NCI-H524 (cell line): ENCODE measurements at regions not wholly inside any gene's neighbourhood (a gene's known extent, or its start where the extent isn't known, plus 50 kb on each side); places are given as distances from the start of the nearest gene placed in this dataset.
"Not testable (repeated sequence)": the region's sequence is repeated elsewhere in the genome, so short reads cannot be mapped to it uniquely, and the experiment has no call there.

Experiments
- DNase-seq, 2 experiments: peaks; one replicate each; lab custom pipeline; 2025; lab: John Stamatoyannopoulos, UW

- no peak for DNase-seq
These were observed 136.1 kb upstream of the LIPC start for GRCh38 chr15:58295637-58296215.

GRCh38 chr15:58296276-58296675 is 135.5 kb upstream of the LIPC start:
- DNase-seq, result no peak

GRCh38 chr15:58297639-58298038 is 134.2 kb upstream of the LIPC start:
- DNase-seq, result no peak

GRCh38 chr15:58298879-58299850 is 132.6 kb upstream of the LIPC start:
- no peak for DNase-seq

- DNase-seq, result no peak
These were observed 129.0 kb upstream of the LIPC start for GRCh38 chr15:58302832-58303231.

- DNase-seq, result no peak
These were observed 128.6 kb upstream of the LIPC start for GRCh38 chr15:58303236-58303635.

GRCh38 chr15:58306591-58307312 is 125.0 kb upstream of the LIPC start:
- DNase-seq, result peak in 1 of 2 experiments; percentile 94

GRCh38 chr15:58307313-58307961 is 124.4 kb upstream of the LIPC start:
- DNase-seq, result peak; percentile 93 to 95

GRCh38 chr15:58308742-58309355 is 122.9 kb upstream of the LIPC start:
- peak in 1 of 2 experiments; percentile 10 for DNase-seq

- peak in 1 of 2 experiments; percentile 14 for DNase-seq
These were observed 121.5 kb upstream of the LIPC start for GRCh38 chr15:58309963-58310928.

- no peak for DNase-seq
These were observed 120.2 kb upstream of the LIPC start for GRCh38 chr15:58311556-58311955.

GRCh38 chr15:58312031-58312430 is 119.8 kb upstream of the LIPC start:
- DNase-seq, result no peak

- DNase-seq, result no peak
These were observed 118.5 kb upstream of the LIPC start for GRCh38 chr15:58313304-58313703.

GRCh38 chr15:58313810-58314592 is 117.8 kb upstream of the LIPC start:
- no peak for DNase-seq

- no peak for DNase-seq
These were observed 117.1 kb upstream of the LIPC start for GRCh38 chr15:58314593-58315216.

GRCh38 chr15:58318517-58318916 is 113.3 kb upstream of the LIPC start:
- DNase-seq, result no peak

- no peak for DNase-seq
These were observed 110.8 kb upstream of the LIPC start for GRCh38 chr15:58321034-58321433.

- no peak for DNase-seq
These were observed 109.5 kb upstream of the LIPC start for GRCh38 chr15:58322253-58322652.

GRCh38 chr15:58323321-58323720 is 108.5 kb upstream of the LIPC start:
- DNase-seq, result not testable (repeated sequence)
